Liver (tissue), 3 donors: ENCODE measurements at regions not wholly inside any gene's neighbourhood (a gene's known extent, or its start where the extent isn't known, plus 50 kb on each side); places are given as distances from the start of the nearest gene placed in this dataset.
A peak's percentile ranks its signal among the peaks of the same experiment; 100 is the strongest.

Source experiments
- CTCF ChIP-seq: fragments of 150-350 bp; IDR thresholded peaks from 2 replicates; pipeline ENCODE4 v1.5.1; 2017; ENCODE audit warnings: improper control_type of control experiment, low read depth, low read length; ENCODE audit not compliant: missing input control
- EGR1 ChIP-seq, 2 donors: IDR thresholded peaks; 2 replicates each; pipeline ENCODE4 v1.6.1; 2016 to 2018; ENCODE audit warnings: antibody characterized with exemption in 2 of 2, low read depth in 2 of 2
- TAF1 ChIP-seq: conservative IDR thresholded peaks from 2 replicates; pipeline ENCODE4 v1.6.1; 2016; ENCODE audit warnings: antibody characterized with exemption, mild to moderate bottlenecking
- TF ChIP-seq, protein P1 (sequence below): IDR thresholded peaks from 2 replicates; pipeline ENCODE4 v1.6.1; 2016; ENCODE audit warnings: antibody characterized with exemption
- donor health status: healthy.
- donor health status: healthy.

DNA sequence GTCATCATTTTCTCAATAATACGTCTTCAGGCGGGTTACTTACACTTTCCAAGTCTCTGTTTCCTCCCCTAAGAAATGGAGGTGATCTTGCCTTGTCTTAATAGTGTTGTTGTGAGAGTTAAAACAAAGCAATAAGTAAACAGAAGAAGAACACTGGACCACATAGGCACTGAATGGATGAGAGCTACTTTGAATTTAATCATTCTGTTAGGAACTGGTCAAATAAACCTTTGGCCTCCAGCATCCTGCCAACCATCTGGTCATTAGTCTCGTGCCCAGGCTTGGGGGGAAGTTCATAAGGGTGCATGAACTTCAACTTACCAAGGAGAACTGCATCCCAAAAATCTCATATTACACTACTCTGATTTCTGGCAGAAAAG lies 109.4 kb upstream of the C7orf33 start:
- no peak for TF ChIP-seq TAF1
- no peak for TF ChIP-seq CTCF
- TF ChIP-seq EGR1 (IDR thresholded peaks at IDR 0.05; ENCODE audit: low read depth in 2 of 2), result no peak
- TF ChIP-seq, protein P1, sequence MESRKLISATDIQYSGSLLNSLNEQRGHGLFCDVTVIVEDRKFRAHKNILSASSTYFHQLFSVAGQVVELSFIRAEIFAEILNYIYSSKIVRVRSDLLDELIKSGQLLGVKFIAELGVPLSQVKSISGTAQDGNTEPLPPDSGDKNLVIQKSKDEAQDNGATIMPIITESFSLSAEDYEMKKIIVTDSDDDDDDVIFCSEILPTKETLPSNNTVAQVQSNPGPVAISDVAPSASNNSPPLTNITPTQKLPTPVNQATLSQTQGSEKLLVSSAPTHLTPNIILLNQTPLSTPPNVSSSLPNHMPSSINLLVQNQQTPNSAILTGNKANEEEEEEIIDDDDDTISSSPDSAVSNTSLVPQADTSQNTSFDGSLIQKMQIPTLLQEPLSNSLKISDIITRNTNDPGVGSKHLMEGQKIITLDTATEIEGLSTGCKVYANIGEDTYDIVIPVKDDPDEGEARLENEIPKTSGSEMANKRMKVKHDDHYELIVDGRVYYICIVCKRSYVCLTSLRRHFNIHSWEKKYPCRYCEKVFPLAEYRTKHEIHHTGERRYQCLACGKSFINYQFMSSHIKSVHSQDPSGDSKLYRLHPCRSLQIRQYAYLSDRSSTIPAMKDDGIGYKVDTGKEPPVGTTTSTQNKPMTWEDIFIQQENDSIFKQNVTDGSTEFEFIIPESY, result peak; percentile 79
